ENCODE measurements at regions not wholly inside any gene's neighbourhood (a gene's known extent, or its start where the extent isn't known, plus 50 kb on each side); places are given as distances from the start of the nearest gene placed in this dataset.

GRCh38 chr1:213464786-213465460 lies 413.9 kb downstream of the RPS6KC1 start:
- no peak for DNase-seq
- Mint-ChIP-seq H3K4me1 (ENCODE audit: low read depth) (no peaks in the 10 kb centered on the region), H3K36me3 (ENCODE audit: low read depth) (no peaks in the 10 kb centered on the region), H3K4me3 (no peak overlapping the region), H3K27me3 (ENCODE audit: insufficient read depth) (no peaks in the 10 kb centered on the region), H3K27ac (no peak overlapping the region), H3K9me3 (peaks cover 36% of the 10 kb centered on the region)
- TF ChIP-seq CTCF (IDR thresholded peaks at IDR 0.05): no peak

DNA sequence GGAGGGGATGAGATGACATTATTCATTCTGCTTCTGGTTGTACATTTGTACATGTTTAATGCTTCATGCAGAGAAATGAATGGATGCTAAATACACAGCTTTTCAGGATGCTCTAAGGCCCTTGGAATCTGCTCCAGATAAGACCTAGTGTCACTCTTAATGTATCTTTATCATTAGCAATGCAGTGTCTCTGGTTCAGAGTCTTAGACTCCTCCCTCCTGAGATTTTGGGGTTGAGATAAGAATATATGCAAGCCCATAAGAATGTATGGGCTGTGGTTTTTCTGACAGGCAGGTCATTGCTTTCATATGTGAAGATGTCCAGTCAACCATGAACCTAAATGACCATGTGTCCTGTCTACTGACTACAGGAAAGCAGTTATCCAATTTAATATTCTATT lies 415.5 kb downstream of the RPS6KC1 start:
- Mint-ChIP-seq H3K36me3 (ENCODE audit: low read depth) (no peaks in the 10 kb centered on the region), H3K9me3 (peaks cover 29% of the 10 kb centered on the region), H3K27me3 (ENCODE audit: insufficient read depth) (no peaks in the 10 kb centered on the region), H3K4me1 (ENCODE audit: low read depth) (no peaks in the 10 kb centered on the region), H3K27ac (no peak overlapping the region), H3K4me3 (no peak overlapping the region)
- no peak for TF ChIP-seq CTCF (IDR thresholded peaks at IDR 0.05)
- DNase-seq: no peak

DNA sequence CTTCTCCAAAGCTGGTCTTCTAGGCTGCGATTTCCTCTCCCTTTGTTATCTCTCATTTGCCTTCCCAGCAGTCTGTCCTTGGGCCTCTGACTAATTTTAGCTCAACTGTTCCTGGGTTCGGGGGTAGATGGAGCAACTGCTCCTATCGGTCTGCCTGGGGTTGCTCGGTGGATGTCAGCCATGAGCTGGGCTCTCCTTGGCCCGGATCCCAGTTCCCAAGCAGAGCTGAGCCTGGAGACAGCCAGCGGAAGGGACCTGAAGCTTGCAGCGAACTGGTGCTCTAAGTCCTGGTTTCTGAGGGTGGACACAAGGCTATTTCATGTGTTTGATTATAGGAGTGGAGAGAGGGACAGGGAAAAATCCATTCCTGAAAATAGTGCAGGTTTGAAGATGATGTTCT lies 423.0 kb downstream of the RPS6KC1 start:
- no peak overlapping the region for H3K27ac Mint-ChIP-seq
- DNase-seq: no peak
- no peak for TF ChIP-seq CTCF (IDR thresholded peaks at IDR 0.05)
- no peaks in the 10 kb centered on the region; the same call in none of the 2 replicates for H3K27me3 Mint-ChIP-seq (ENCODE audit: insufficient read depth)
- H3K36me3 Mint-ChIP-seq (ENCODE audit: low read depth): no peaks in the 10 kb centered on the region
- no peak overlapping the region for H3K4me3 Mint-ChIP-seq
- H3K9me3 Mint-ChIP-seq: peaks cover 26% of the 10 kb centered on the region
- no peaks in the 10 kb centered on the region for H3K4me1 Mint-ChIP-seq (ENCODE audit: low read depth)

DNA sequence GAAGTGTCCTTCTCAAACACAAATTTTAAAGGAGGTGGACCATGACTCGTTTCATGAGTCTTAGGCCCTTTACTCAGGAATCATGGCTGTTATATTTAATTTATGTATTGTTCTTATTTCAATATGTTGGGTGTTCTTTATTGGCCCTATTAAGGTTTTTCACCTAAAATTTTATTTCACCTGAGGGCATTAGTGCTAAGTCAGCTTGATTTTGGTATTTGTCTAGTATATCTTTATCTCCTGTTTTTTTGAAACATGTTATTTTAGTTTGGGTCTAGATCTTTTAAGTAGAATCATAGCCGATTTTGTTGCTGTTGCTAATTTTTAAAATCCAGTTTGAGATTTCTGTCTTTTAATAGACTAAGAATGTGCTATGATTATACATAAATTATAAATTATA lies 430.4 kb downstream of the RPS6KC1 start:
- Mint-ChIP-seq H3K27me3 (ENCODE audit: insufficient read depth) (no peaks in the 10 kb centered on the region; the same call in none of the 2 replicates), H3K4me1 (ENCODE audit: low read depth) (no peaks in the 10 kb centered on the region), H3K36me3 (ENCODE audit: low read depth) (peaks cover 4% of the 10 kb centered on the region; the same call in 1 of the 2 replicates), H3K27ac (no peak overlapping the region), H3K9me3 (peaks cover 32% of the 10 kb centered on the region), H3K4me3 (no peak overlapping the region)
- no peak for DNase-seq
- no peak for TF ChIP-seq CTCF (IDR thresholded peaks at IDR 0.05)

DNA sequence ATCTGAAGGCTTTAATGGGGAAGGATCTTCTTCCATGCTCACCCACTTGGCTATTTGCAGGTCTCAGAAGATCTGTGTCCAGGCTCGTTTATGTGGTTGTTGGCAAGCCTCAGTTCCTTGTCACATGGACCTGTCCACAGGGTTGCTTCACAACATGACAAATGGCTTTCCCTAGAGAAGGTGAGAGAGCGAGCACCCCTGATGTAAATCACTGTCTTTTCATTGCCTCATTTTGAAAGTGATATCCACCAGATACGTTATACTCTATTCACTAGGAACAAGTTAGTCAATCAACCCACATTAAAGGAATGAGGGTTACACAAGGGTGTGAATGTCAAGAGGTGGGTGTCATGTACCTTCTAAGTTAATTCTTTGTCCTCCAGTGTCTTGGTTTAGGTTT lies 433.3 kb downstream of the RPS6KC1 start:
- no peaks in the 10 kb centered on the region for H3K4me1 Mint-ChIP-seq (ENCODE audit: low read depth)
- no peak overlapping the region for H3K27ac Mint-ChIP-seq
- no peak overlapping the region for H3K4me3 Mint-ChIP-seq
- H3K36me3 Mint-ChIP-seq (ENCODE audit: low read depth): peaks cover 13% of the 10 kb centered on the region
- TF ChIP-seq CTCF (IDR thresholded peaks at IDR 0.05): no peak
- H3K9me3 Mint-ChIP-seq: peaks cover 32% of the 10 kb centered on the region
- peaks cover 1% of the 10 kb centered on the region for H3K27me3 Mint-ChIP-seq (ENCODE audit: insufficient read depth)
- DNase-seq: no peak

Data from HFFc6 (cell line).